HepG2 (cell line): ENCODE measurements at regions not wholly inside any gene's neighbourhood (a gene's known extent, or its start where the extent isn't known, plus 50 kb on each side); places are given as distances from the start of the nearest gene placed in this dataset.

Experiments used
- CBX1 ChIP-seq: IDR thresholded peaks from one replicate; pipeline ENCODE4 v1.6.1; 2016; ENCODE audit warnings: antibody characterized with exemption, low read depth
- CTCF ChIP-seq: sonication (generic); formaldehyde crosslinking; IDR thresholded peaks from 2 replicates; pipeline ENCODE4 v1.5.0; 2020; ENCODE audit warnings: mild to moderate bottlenecking, missing genetic modification reagents, moderate library complexity
- EP300 ChIP-seq, 3 experiments: sonication (generic) in 1 of 3; formaldehyde crosslinking in 1 of 3; IDR thresholded peaks; 2 replicates each; pipeline versions ENCODE4 v1.5.1 to v1.6.1; 2011 to 2020; ENCODE audit warnings: low read depth in 2 of 3, low read length in 2 of 3, borderline replicate concordance in 1 of 3, improper control_type of control experiment in 1 of 3, mild to moderate bottlenecking in 1 of 3, missing genetic modification reagents in 1 of 3, moderate library complexity in 1 of 3
- KDM4B ChIP-seq: sonication (generic); formaldehyde crosslinking; IDR thresholded peaks from 2 replicates; pipeline ENCODE4 v1.4.0; 2020; ENCODE audit warnings: missing genetic modification reagents
- MAX ChIP-seq: IDR thresholded peaks from 2 replicates; pipeline ENCODE4 v1.6.1; 2012; ENCODE audit warnings: inconsistent platforms
- NR1H2 ChIP-seq: sonication (generic); formaldehyde crosslinking; IDR thresholded peaks from 2 replicates; pipeline ENCODE4 v1.8.1; 2022; ENCODE audit warnings: low read depth, missing genetic modification reagents, borderline replicate concordance
- SNRNP70 ChIP-seq: fragments of 200-400 bp; formaldehyde crosslinking; IDR thresholded peaks from 2 replicates; pipeline ENCODE4 v1.6.1; 2017; ENCODE audit warnings: mild to moderate bottlenecking, low read depth, low read length, moderate library complexity
- ZNF256 ChIP-seq: sonication (generic); formaldehyde crosslinking; conservative IDR thresholded peaks from 2 replicates; pipeline ENCODE4 v1.4.0; 2020; ENCODE audit warnings: missing genetic modification reagents
- TF ChIP-seq, protein P1 (sequence below): sonication (generic); formaldehyde crosslinking; IDR thresholded peaks from 2 replicates; pipeline ENCODE4 v1.4.0; 2020; ENCODE audit warnings: missing genetic modification reagents
- TF ChIP-seq, protein P2 (sequence below): sonication (generic); formaldehyde crosslinking; IDR thresholded peaks from 2 replicates; pipeline ENCODE4 v1.4.0; 2020; ENCODE audit warnings: missing genetic modification reagents
- TF ChIP-seq, protein P3 (sequence below), 2 experiments: sonication (generic) in 1 of 2; formaldehyde crosslinking in 1 of 2; IDR thresholded peaks; 2 replicates each; pipeline versions ENCODE4 v1.5.1 to v1.6.1; 2011 to 2020; ENCODE audit warnings: borderline replicate concordance in 1 of 2, low read depth in 1 of 2, low read length in 1 of 2, mild to moderate bottlenecking in 1 of 2, missing genetic modification reagents in 1 of 2, moderate library complexity in 1 of 2
- TF ChIP-seq, protein P4 (sequence below): sonication (generic); formaldehyde crosslinking; IDR thresholded peaks from 2 replicates; pipeline ENCODE4 v1.5.0; 2020; ENCODE audit warnings: mild to moderate bottlenecking, missing genetic modification reagents, borderline replicate concordance

DNA sequence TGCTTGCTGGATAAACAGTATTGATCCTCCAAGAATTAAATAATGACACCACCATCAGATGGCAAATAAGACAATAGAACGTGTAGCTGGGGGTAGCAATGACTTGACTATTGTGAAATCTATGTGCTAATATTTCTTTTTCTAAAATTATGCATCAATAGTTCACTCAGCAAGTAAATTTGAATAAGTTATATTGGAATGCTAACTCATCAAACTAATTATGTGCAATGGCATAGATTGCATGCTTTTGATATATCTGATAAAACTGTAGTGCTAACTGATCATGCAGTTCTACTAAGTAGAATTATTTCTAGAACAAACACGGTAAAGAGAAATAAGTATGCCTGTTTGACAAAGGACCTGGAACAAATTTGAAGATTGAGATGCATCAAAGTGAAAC lies 474.4 kb downstream of the NOVA1 start:
- TF ChIP-seq CTCF (no peak), ZNF256 (no peak), SNRNP70 (no peak), NR1H2 (CRISPR knock-in tag) (no peak), EP300 (IDR thresholded peaks at IDR 0.05; ENCODE audit: low read depth in 2 of 2, low read length in 2 of 2) (no peak), EP300 (CRISPR knock-in tag; IDR thresholded peaks at IDR 0.05; ENCODE audit: borderline replicate concordance) (no peak), KDM4B (CRISPR knock-in tag) (no peak), CBX1 (no peak), MAX (no peak)
- TF ChIP-seq, protein P1, sequence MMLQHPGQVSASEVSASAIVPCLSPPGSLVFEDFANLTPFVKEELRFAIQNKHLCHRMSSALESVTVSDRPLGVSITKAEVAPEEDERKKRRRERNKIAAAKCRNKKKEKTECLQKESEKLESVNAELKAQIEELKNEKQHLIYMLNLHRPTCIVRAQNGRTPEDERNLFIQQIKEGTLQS (CRISPR knock-in tag), result no peak
- TF ChIP-seq, protein P2, sequence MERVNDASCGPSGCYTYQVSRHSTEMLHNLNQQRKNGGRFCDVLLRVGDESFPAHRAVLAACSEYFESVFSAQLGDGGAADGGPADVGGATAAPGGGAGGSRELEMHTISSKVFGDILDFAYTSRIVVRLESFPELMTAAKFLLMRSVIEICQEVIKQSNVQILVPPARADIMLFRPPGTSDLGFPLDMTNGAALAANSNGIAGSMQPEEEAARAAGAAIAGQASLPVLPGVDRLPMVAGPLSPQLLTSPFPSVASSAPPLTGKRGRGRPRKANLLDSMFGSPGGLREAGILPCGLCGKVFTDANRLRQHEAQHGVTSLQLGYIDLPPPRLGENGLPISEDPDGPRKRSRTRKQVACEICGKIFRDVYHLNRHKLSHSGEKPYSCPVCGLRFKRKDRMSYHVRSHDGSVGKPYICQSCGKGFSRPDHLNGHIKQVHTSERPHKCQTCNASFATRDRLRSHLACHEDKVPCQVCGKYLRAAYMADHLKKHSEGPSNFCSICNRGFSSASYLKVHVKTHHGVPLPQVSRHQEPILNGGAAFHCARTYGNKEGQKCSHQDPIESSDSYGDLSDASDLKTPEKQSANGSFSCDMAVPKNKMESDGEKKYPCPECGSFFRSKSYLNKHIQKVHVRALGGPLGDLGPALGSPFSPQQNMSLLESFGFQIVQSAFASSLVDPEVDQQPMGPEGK (CRISPR knock-in tag), result no peak
- TF ChIP-seq, protein P3, sequence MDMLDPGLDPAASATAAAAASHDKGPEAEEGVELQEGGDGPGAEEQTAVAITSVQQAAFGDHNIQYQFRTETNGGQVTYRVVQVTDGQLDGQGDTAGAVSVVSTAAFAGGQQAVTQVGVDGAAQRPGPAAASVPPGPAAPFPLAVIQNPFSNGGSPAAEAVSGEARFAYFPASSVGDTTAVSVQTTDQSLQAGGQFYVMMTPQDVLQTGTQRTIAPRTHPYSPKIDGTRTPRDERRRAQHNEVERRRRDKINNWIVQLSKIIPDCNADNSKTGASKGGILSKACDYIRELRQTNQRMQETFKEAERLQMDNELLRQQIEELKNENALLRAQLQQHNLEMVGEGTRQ (IDR thresholded peaks at IDR 0.05; ENCODE audit: low read depth, low read length), result no peak
- TF ChIP-seq, protein P3 (CRISPR knock-in tag; IDR thresholded peaks at IDR 0.05; ENCODE audit: borderline replicate concordance), result no peak
- TF ChIP-seq, protein P4, sequence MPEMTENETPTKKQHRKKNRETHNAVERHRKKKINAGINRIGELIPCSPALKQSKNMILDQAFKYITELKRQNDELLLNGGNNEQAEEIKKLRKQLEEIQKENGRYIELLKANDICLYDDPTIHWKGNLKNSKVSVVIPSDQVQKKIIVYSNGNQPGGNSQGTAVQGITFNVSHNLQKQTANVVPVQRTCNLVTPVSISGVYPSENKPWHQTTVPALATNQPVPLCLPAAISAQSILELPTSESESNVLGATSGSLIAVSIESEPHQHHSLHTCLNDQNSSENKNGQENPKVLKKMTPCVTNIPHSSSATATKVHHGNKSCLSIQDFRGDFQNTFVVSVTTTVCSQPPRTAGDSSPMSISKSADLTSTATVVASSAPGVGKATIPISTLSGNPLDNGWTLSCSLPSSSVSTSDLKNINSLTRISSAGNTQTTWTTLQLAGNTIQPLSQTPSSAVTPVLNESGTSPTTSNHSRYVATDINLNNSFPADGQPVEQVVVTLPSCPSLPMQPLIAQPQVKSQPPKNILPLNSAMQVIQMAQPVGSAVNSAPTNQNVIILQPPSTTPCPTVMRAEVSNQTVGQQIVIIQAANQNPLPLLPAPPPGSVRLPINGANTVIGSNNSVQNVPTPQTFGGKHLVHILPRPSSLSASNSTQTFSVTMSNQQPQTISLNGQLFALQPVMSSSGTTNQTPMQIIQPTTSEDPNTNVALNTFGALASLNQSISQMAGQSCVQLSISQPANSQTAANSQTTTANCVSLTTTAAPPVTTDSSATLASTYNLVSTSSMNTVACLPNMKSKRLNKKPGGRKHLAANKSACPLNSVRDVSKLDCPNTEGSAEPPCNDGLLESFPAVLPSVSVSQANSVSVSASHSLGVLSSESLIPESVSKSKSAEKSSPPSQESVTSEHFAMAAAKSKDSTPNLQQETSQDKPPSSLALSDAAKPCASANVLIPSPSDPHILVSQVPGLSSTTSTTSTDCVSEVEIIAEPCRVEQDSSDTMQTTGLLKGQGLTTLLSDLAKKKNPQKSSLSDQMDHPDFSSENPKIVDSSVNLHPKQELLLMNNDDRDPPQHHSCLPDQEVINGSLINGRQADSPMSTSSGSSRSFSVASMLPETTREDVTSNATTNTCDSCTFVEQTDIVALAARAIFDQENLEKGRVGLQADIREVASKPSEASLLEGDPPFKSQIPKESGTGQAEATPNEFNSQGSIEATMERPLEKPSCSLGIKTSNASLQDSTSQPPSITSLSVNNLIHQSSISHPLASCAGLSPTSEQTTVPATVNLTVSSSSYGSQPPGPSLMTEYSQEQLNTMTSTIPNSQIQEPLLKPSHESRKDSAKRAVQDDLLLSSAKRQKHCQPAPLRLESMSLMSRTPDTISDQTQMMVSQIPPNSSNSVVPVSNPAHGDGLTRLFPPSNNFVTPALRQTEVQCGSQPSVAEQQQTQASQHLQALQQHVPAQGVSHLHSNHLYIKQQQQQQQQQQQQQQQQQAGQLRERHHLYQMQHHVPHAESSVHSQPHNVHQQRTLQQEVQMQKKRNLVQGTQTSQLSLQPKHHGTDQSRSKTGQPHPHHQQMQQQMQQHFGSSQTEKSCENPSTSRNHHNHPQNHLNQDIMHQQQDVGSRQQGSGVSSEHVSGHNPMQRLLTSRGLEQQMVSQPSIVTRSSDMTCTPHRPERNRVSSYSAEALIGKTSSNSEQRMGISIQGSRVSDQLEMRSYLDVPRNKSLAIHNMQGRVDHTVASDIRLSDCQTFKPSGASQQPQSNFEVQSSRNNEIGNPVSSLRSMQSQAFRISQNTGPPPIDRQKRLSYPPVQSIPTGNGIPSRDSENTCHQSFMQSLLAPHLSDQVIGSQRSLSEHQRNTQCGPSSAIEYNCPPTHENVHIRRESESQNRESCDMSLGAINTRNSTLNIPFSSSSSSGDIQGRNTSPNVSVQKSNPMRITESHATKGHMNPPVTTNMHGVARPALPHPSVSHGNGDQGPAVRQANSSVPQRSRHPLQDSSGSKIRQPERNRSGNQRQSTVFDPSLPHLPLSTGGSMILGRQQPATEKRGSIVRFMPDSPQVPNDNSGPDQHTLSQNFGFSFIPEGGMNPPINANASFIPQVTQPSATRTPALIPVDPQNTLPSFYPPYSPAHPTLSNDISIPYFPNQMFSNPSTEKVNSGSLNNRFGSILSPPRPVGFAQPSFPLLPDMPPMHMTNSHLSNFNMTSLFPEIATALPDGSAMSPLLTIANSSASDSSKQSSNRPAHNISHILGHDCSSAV (CRISPR knock-in tag), result no peak
